GM19351 (cell line): ENCODE measurements at regions not wholly inside any gene's neighbourhood (a gene's known extent, or its start where the extent isn't known, plus 50 kb on each side); places are given as distances from the start of the nearest gene placed in this dataset.

Experiments
- ATAC-seq: cut with Tn5 transposase; IDR thresholded peaks from one replicate; pipeline ENCODE4 v1.9.1; 2021; ENCODE audit warnings: mild to moderate bottlenecking, moderate library complexity; ENCODE audit not compliant: unreplicated experiment

DNA sequence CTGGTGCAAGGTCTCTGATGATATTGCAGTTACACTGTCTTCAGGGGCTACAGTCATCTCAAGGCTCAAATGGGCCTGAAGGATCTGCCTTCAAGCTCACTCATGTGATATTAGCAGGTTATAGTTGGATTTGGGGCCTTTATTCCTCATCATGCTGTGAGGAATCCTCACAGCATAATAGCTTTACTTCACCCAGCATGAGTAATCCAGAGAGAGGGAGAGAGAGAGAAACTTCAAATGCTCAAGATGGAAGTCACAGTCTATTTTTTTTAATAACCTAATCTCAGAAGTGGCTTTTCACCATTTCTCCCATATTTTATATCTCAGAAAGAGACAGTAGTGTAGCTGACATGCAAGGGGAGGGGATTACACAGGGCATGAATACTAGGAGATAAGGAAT, 658.7 kb downstream of the EPHA4 start:
- ATAC-seq: no peak

DNA sequence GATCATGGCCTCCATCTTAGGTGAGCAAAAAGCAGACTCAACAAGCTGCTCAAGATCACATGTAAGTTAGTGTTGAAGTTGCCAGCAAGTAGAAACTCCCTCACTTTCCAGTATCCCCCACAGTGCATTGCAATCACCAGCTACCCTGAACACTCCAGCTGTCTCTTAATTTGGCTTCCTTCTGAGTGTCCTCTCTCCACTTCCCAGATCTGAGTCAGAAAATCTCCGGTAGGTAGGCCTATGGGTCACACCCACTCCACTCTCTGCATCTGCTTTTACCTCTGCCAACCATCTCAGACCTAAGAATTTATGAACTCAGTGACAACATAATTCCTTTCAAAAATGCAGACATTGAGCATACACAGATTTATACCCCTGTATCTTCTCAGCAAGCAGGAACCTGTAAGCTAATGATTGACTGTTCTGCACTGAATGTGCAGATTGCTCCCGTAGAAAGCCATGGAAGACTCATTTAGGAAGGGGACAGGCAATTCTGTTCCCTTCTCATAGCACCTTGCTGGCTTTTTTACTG, 656.9 kb downstream of the EPHA4 start:
- ATAC-seq: no peak

- no peak for ATAC-seq
These were observed 655.2 kb downstream of the EPHA4 start for GRCh38 chr2:220916931-220917330.

- ATAC-seq: no peak
These were observed 641.6 kb downstream of the EPHA4 start for GRCh38 chr2:220930271-220931076.

GRCh38 chr2:220931491-220931890, 640.6 kb downstream of the EPHA4 start:
- ATAC-seq: no peak

GRCh38 chr2:220932041-220932440, 640.1 kb downstream of the EPHA4 start:
- ATAC-seq: no peak

DNA sequence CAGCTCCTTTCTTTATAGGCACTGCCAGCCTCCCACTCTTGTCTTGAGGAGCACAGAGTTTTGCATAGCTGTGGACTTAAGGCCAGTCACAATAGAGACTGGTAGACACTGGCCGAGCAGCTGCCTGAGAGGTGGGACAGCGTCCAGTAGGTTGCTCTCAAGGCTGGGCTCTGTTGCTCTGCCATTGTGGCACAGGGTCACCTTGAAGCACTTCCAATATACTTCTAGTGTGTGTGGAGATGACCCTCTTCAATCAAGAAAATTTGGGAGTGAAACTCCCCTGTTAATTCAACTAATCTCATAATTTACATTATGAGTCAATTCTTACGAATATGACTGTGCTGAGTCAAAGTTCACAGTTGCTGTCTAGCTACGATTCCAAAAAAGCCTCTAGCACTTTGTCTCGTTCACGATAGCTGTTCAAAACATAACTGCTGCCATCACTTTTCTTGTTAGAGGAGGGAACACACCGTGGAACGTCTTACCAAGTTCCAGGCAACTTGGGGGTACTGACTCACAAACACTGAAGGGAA, 636.2 kb downstream of the EPHA4 start:
- peak; percentile 80 for ATAC-seq

DNA sequence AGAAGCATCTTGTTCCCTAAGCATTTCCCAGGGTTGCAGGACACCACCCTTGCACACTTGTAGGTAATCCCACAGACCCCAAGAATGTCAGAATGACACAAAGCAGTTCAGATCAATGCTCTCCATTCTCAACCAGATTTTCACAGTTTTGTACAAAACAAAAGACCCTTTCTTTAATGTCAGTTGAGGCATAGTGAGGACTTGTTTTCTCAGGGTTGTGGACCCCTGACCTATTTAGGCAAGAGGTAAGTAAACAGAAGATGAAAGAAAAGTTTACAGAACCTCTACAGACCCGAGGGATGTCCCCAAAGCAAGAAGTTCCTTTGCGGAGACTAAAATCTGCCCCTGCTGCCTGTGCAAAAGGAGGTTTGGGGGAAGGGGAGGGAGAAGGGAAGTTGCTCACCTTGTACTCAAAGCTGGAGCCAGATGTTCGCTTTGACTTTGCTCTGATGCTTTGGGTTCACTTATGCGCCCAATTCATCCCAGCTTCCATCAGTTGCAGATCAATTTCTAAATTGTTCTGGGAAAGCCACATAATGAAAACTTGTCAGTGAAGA, 635.4 kb downstream of the EPHA4 start:
- ATAC-seq: no peak

GRCh38 chr2:220937245-220937644, 634.9 kb downstream of the EPHA4 start:
- no peak for ATAC-seq

DNA sequence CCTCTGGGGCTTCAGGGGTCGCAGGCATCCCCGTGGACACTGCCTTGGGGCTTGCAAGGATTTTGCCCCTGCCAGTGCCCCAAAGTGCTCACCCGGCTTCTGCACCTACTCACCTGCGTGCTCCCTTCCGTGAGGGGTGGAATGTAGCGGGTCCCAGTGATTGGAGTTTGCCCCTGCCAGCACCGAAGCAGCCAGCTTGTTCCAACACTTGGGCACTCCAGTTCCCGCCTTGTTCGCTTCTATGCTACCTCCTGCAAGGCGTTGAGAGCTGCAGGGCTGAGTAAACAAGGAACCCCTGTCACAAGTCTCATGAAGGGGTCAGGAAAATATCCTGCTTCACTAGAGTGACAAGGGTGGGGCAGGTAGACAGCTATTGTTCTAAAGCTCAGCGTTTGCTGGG, 631.5 kb downstream of the EPHA4 start:
- no peak for ATAC-seq

- ATAC-seq: no peak
These were observed 630.4 kb downstream of the EPHA4 start for GRCh38 chr2:220941683-220942082.

- ATAC-seq: no peak
These were observed 625.6 kb downstream of the EPHA4 start for GRCh38 chr2:220946552-220946951.

GRCh38 chr2:220948579-220948978, 623.5 kb downstream of the EPHA4 start:
- ATAC-seq: no peak

DNA sequence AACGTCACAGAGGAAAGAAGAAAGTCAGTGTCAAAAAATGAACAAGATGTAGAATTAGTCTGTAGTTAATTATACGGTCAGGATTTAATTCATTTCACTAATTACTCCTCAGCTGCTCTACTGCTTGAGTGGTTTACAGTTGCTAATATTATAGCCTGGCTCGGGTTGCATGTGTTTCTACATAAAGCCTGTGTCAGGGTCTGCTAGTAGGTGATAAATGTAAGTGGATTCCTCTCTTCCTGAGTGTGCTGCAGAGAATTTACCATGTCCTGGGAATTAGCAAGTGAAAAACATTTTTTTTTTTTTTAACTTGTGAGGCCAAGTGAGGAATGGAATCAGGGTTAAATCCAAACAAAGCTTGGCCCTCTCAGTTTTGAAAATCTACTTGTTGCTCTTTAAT, 622.6 kb downstream of the EPHA4 start:
- no peak for ATAC-seq

DNA sequence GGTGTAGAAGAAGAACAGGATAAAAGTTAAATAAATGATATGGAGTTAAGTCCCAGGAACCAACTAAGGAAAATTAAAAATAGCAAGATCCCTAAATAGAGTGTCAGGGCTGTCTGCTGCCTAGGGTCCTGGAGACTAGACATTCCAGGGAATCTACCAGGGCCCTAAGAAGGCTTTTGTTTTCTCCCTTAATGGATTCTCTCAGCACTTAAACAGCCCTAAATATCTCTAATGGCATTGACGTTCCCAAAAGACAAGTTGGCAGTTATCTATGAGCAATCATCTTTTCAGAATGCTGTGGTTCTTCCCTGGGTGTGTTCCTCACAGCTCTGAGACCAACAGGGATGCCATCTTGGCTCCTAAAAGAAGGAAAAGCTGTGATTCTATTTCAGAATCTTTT, 616.3 kb downstream of the EPHA4 start:
- no peak for ATAC-seq

DNA sequence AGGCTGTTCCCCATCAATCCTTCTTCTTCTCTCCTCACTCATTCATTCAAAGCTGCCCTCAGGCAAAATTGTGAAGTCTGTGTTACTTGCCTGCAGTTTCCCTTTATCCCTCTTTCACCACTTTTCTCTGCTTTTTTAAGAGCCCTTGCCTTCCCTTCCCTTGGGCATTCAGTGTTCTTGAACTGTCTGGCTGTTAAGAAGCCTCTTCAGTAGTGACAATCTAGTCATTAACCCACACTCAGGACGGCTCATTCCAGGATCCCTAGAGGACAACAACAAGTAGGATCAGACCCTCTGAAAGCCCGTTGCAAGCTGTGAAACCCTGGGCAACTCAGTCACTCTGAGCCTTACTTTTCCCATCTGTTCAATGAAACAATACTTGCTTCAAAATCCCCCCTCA, 615.7 kb downstream of the EPHA4 start:
- no peak for ATAC-seq

DNA sequence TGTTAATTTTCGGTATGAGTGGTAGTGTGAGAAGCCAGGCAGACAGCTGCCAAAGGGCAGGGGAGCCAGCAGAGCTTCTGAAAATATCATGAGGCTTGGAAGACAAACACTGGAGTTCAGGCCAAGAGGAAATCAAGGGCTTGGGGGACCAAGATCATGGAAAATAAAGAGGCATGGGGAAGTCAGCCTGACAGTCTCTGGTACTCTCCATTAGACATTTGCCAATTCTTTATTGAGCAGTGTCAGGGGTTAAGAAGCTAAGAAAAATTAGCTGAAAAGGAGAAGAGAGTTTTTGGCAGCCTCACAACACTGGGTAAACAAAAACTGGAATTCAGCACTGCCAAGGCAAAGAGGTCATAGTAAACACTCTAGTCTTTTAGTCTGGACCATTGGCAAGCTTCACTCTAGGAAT, 612.7 kb downstream of the EPHA4 start:
- ATAC-seq: no peak

GRCh38 chr2:220961143-220961860, 610.8 kb downstream of the EPHA4 start:
- no peak for ATAC-seq

GRCh38 chr2:220962556-220962955, 609.5 kb downstream of the EPHA4 start:
- ATAC-seq: no peak

DNA sequence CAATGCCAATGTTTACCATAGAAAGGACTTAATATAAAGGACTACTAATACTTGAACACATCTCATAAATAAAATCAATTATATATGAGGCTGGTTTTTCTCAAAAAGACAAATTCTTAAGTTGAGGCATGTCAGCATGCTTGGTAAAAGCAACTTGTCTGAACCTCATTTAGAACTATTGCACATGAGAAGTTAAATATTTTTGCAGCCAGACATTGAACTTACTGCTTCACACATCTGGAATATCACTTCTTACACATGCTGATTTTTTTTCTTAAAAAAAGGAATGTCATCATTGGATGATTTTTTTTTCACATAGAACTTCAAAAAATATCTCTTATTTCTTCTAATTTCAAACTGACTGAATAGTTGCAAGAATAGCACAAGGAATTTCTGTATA, 609.0 kb downstream of the EPHA4 start:
- no peak for ATAC-seq

GRCh38 chr2:220963930-220964329, 608.2 kb downstream of the EPHA4 start:
- ATAC-seq: no peak

DNA sequence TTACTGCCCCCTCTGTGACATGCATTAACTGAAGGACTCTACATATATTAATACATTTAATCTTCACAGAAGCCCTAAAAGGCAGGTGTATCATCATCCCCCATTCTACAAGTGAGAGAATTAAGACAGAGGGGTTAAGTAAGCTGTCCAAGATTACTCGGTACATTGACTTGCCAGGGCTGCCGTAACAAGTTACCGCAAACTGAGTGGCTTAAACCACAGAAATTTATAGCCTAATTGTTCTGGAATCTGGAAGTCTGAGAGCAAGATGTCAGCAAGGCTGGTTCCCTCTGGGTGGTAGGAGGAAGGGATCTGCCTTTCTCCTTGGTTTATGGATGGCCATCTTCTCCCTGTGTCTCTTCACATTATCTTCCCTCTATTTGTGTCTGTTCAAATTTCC, 605.5 kb downstream of the EPHA4 start:
- ATAC-seq: no peak
